HepG2 (cell line): ENCODE measurements at regions not wholly inside any gene's neighbourhood (a gene's known extent, or its start where the extent isn't known, plus 50 kb on each side); places are given as distances from the start of the nearest gene placed in this dataset.

Experiments
- ATAC-seq: fragments of 200-7000 bp; cut with Tn5 transposase; 3 replicates; pipeline ENCODE4 v1.9.1; 2020; ENCODE audit warnings: mild to moderate bottlenecking, moderate library complexity
- BruUV-seq: library from RNA; stranded (reverse); fragments of 400-500 nt; replicated peaks from 2 replicates; lab custom pipeline; 2021; lab: Mats Ljungman, UMichigan
- CTCF ChIA-PET: fragments of 300-600 bp; formaldehyde crosslinking; extraction: SDS; loops from one replicate; lab custom pipeline; 2021; ENCODE audit warnings: low total read pairs, inconsistent platforms, low intra/inter-chr PET ratio; lab: Yijun Ruan, JAX
- POLR2A ChIA-PET: fragments of 350-600 bp; sonication (Branson Sonifier 250); formaldehyde crosslinking; loops from one replicate; lab custom pipeline; 2020; ENCODE audit warnings: antibody characterized with exemption, inconsistent platforms; lab: Yijun Ruan, JAX
- DNase-seq: peaks from one replicate; pipeline ENCODE4 v3.0.0-alpha.2; 2015; ENCODE audit warnings: low spot score
- FAIRE-seq: peaks from 3 replicates; lab custom pipeline; 2011; peaks lifted over from hg19 to GRCh38; lab: Jason Lieb, UNC
- H2AFZ ChIP-seq: one replicate; pipeline ENCODE4 v1.6.1; 2011; ENCODE audit warnings: low read length, inconsistent platforms
- H3K27ac ChIP-seq: fragments of 300-600 bp; 3 replicates; pipeline ENCODE4 v1.8.0; 2011; ENCODE audit warnings: mixed run types, mild to moderate bottlenecking, mixed read lengths, low read length, inconsistent platforms; ENCODE audit not compliant: insufficient read depth; ENCODE audit errors: extremely low read length
- H3K27me3 ChIP-seq, 2 experiments: fragments of 200-600 bp in 1 of 2; 2 replicates in 1 of 2; 3 replicates in 1 of 2; pipeline versions ENCODE4 v1.6.0 to v1.8.0; 2011; ENCODE audit warnings: low read length in 2 of 2, mild to moderate bottlenecking in 2 of 2, moderate library complexity in 2 of 2, inconsistent platforms in 1 of 2; ENCODE audit not compliant: insufficient read depth in 2 of 2, control insufficient read depth in 1 of 2
- H3K36me3 ChIP-seq, 2 experiments: fragments of 200-600 bp in 1 of 2; replicated peaks in 1 of 2; 2 replicates in 1 of 2; 3 replicates in 1 of 2; pipeline versions ENCODE4 v1.5.1 to v1.8.0; 2011; ENCODE audit warnings: low read length in 2 of 2, inconsistent platforms in 1 of 2; ENCODE audit not compliant: insufficient read depth in 2 of 2, control insufficient read depth in 1 of 2
- H3K4me1 ChIP-seq: 2 replicates; pipeline ENCODE4 v1.5.1; 2012; ENCODE audit warnings: low read length, inconsistent platforms; ENCODE audit not compliant: insufficient read depth
- H3K4me2 ChIP-seq: 2 replicates; pipeline ENCODE4 v1.6.0; 2011; ENCODE audit warnings: low read depth, low read length, inconsistent platforms
- H3K4me3 ChIP-seq, 3 experiments: fragments of 200-600 bp in 1 of 3; sonication (generic), shearing (Covaris generic) in 1 of 3; replicated peaks in 1 of 3; 2 replicates each; pipeline ENCODE4 v1.5.1; 2011 to 2016; ENCODE audit warnings: low read length in 3 of 3, inconsistent platforms in 2 of 3, low read depth in 2 of 3, mild to moderate bottlenecking in 2 of 3, control low read depth in 1 of 3, mixed read lengths in 1 of 3; ENCODE audit not compliant: insufficient read depth in 1 of 3
- H3K79me2 ChIP-seq: one replicate; pipeline ENCODE4 v1.6.1; 2011; ENCODE audit warnings: low read length, inconsistent platforms; ENCODE audit not compliant: insufficient read depth
- H3K9ac ChIP-seq: 2 replicates; pipeline ENCODE4 v1.6.0; 2011; ENCODE audit warnings: mild to moderate bottlenecking, low read depth, low read length, inconsistent platforms; ENCODE audit not compliant: insufficient read depth
- H3K9me3 ChIP-seq: 2 replicates; pipeline ENCODE4 v1.5.1; 2012; ENCODE audit warnings: mild to moderate bottlenecking, low read length
- H4K20me1 ChIP-seq: 2 replicates; pipeline ENCODE4 v1.6.0; 2011; ENCODE audit warnings: inconsistent platforms, mild to moderate bottlenecking, low read length, moderate library complexity; ENCODE audit not compliant: insufficient read depth
- KLF12 ChIP-seq: sonication (generic); formaldehyde crosslinking; IDR thresholded peaks from 2 replicates; pipeline ENCODE4 v1.4.0; 2020; ENCODE audit warnings: missing genetic modification reagents, borderline replicate concordance
- MLXIP ChIP-seq: sonication (generic); formaldehyde crosslinking; IDR thresholded peaks from 2 replicates; pipeline ENCODE4 v1.9.0; 2021; ENCODE audit warnings: missing genetic modification reagents, borderline replicate concordance
- NFE2L2 ChIP-seq: fragments of 150-350 bp; IDR thresholded peaks from 2 replicates; pipeline ENCODE4 v1.6.1; 2014; ENCODE audit warnings: low read length
- PITX1 ChIP-seq: sonication (generic); formaldehyde crosslinking; IDR thresholded peaks from 2 replicates; pipeline ENCODE4 v1.5.1; 2020; ENCODE audit warnings: mild to moderate bottlenecking, missing genetic modification reagents
- PPARG ChIP-seq: conservative IDR thresholded peaks from 2 replicates; pipeline ENCODE4 v1.6.1; 2016; ENCODE audit warnings: missing biosample characterization, missing genetic modification reagents
- SETDB1 ChIP-seq: sonication (generic); formaldehyde crosslinking; IDR thresholded peaks from 2 replicates; pipeline ENCODE4 v1.5.1; 2020; ENCODE audit warnings: missing genetic modification reagents, mild to moderate bottlenecking, borderline replicate concordance
- SMAD9 ChIP-seq: sonication (generic); formaldehyde crosslinking; IDR thresholded peaks from 2 replicates; pipeline ENCODE4 v1.5.1; 2020; ENCODE audit warnings: mild to moderate bottlenecking, missing genetic modification reagents
- TRIM22 ChIP-seq: fragments of 450-650 bp; IDR thresholded peaks from 2 replicates; pipeline ENCODE4 v1.6.1; 2017
- ZNF124 ChIP-seq: sonication (generic); formaldehyde crosslinking; IDR thresholded peaks from 2 replicates; pipeline ENCODE4 v1.4.0; 2020; ENCODE audit warnings: missing genetic modification reagents
- ZNF160 ChIP-seq: sonication (generic); formaldehyde crosslinking; IDR thresholded peaks from 2 replicates; pipeline ENCODE4 v1.8.0; 2022; ENCODE audit warnings: mild to moderate bottlenecking, inconsistent platforms, missing genetic modification reagents
- ZNF441 ChIP-seq: sonication (generic); formaldehyde crosslinking; IDR thresholded peaks from 2 replicates; pipeline ENCODE4 v1.7.0; 2021; ENCODE audit warnings: missing genetic modification reagents, borderline replicate concordance
- ZSCAN12 ChIP-seq: sonication (generic); formaldehyde crosslinking; IDR thresholded peaks from 2 replicates; pipeline ENCODE4 v1.9.0; 2021; ENCODE audit warnings: mild to moderate bottlenecking, missing genetic modification reagents
- WGBS: methylation state at CpG from one replicate; pipeline ENCODE4 v1.1.6; 2017; ENCODE audit warnings: low lambda C conversion rate; 5-methylcytosine and 5-hydroxymethylcytosine counted together
- in situ Hi-C: cut with HindIII; loops from 2 replicates; pipeline ENCODE4 v1.10.0; 2017; ENCODE audit warnings: low pct_unique_long_range_greater_than_20kb; ENCODE audit not compliant: extremely low pct_ligation_motif_present
- intact Hi-C: fragments of 100-400 bp; cut with micrococcal nuclease; formaldehyde crosslinking; loops from one replicate; pipeline ENCODE4 v1.10.0; 2022; ENCODE audit not compliant: unreplicated experiment
- TF ChIP-seq, protein P1 (sequence below): sonication (generic); formaldehyde crosslinking; IDR thresholded peaks from 2 replicates; pipeline ENCODE4 v1.5.1; 2020; ENCODE audit warnings: missing genetic modification reagents, mild to moderate bottlenecking, borderline replicate concordance
- TF ChIP-seq, protein P2 (sequence below): sonication (generic); formaldehyde crosslinking; IDR thresholded peaks from 2 replicates; pipeline ENCODE4 v1.5.1; 2020; ENCODE audit warnings: mild to moderate bottlenecking, missing genetic modification reagents, moderate library complexity

GRCh38 chr17:20771104-20771503 is 191.6 kb downstream of the CDRT15L2 start:
- in situ Hi-C loops (no loop called here), intact Hi-C loops (no loop called here)
- Histone ChIP-seq H3K4me3 (no peak overlapping the region), H3K36me3 (no peaks in the 10 kb centered on the region), H4K20me1 (no peaks in the 10 kb centered on the region), H3K27ac (no peak overlapping the region), H3K79me2 (no peaks in the 10 kb centered on the region), H3K4me1 (no peaks in the 10 kb centered on the region), H3K4me2 (no peak overlapping the region), H3K9me3 (no peaks in the 10 kb centered on the region), H2AFZ (no peak overlapping the region), H3K27me3 (0 out of 5 replicates have a peak, but pooled peaks cover 0 to 2% of the 10 kb centered on the region in 2 experiments), H3K9ac (no peak overlapping the region)
- WGBS: 29% methylated on average over 8 of the region's 8 CpGs
- ChIA-PET POLR2A (no interaction called here), CTCF (no interaction called here)
- no peak for TF ChIP-seq SMAD9 (CRISPR knock-in tag)
- TF ChIP-seq ZNF160 (CRISPR knock-in tag): no peak
- TF ChIP-seq KLF12: no peak
- TF ChIP-seq ZNF124 (CRISPR knock-in tag): no peak
- TF ChIP-seq, protein P1, sequence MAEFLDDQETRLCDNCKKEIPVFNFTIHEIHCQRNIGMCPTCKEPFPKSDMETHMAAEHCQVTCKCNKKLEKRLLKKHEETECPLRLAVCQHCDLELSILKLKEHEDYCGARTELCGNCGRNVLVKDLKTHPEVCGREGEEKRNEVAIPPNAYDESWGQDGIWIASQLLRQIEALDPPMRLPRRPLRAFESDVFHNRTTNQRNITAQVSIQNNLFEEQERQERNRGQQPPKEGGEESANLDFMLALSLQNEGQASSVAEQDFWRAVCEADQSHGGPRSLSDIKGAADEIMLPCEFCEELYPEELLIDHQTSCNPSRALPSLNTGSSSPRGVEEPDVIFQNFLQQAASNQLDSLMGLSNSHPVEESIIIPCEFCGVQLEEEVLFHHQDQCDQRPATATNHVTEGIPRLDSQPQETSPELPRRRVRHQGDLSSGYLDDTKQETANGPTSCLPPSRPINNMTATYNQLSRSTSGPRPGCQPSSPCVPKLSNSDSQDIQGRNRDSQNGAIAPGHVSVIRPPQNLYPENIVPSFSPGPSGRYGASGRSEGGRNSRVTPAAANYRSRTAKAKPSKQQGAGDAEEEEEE (CRISPR knock-in tag): no peak
- TF ChIP-seq TRIM22: no peak
- TF ChIP-seq PITX1 (CRISPR knock-in tag): no peak
- TF ChIP-seq MLXIP (CRISPR knock-in tag): no peak
- TF ChIP-seq SETDB1 (CRISPR knock-in tag): no peak
- TF ChIP-seq PPARG (CRISPR knock-in tag): no peak
- TF ChIP-seq, protein P2, sequence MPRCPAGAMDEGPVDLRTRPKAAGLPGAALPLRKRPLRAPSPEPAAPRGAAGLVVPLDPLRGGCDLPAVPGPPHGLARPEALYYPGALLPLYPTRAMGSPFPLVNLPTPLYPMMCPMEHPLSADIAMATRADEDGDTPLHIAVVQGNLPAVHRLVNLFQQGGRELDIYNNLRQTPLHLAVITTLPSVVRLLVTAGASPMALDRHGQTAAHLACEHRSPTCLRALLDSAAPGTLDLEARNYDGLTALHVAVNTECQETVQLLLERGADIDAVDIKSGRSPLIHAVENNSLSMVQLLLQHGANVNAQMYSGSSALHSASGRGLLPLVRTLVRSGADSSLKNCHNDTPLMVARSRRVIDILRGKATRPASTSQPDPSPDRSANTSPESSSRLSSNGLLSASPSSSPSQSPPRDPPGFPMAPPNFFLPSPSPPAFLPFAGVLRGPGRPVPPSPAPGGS (CRISPR knock-in tag): no peak
- TF ChIP-seq NFE2L2: no peak
- no peak for TF ChIP-seq ZSCAN12
- no peak for TF ChIP-seq ZNF441 (CRISPR knock-in tag)
- FAIRE-seq (no peak), ATAC-seq (no peak), DNase-seq (no peak)
- no TSS peak for BruUV-seq
